Testis (tissue), 2 donors: ENCODE measurements at regions not wholly inside any gene's neighbourhood (a gene's known extent, or its start where the extent isn't known, plus 50 kb on each side); places are given as distances from the start of the nearest gene placed in this dataset.

ENCODE experiments used
- CTCF ChIP-seq, 3 experiments: fragments of 450-650 bp in 2 of 3; fragments of 200-600 bp in 1 of 3; sonication (generic) in 1 of 3; IDR thresholded peaks; one replicate each; pipeline ENCODE4 v1.5.1; 2016 to 2019; ENCODE audit warnings: antibody characterized with exemption in 3 of 3, mild to moderate bottlenecking in 2 of 3, moderate library complexity in 1 of 3
- POLR2A ChIP-seq: fragments of 450-650 bp; IDR thresholded peaks from one replicate; pipeline ENCODE4 v1.6.1; 2017; ENCODE audit warnings: antibody characterized with exemption, mild to moderate bottlenecking, moderate library complexity

GRCh38 chr11:11069841-11070835, 212.3 kb upstream of the ZBED5 start:
- no peak for TF ChIP-seq CTCF (IDR thresholded peaks at IDR 0.05)
- no peak for TF ChIP-seq POLR2A
